Stimulated activated CD4-positive, alpha-beta T cell treated with anti-CD3 and anti-CD28 coated beads, Interleukin-15, amount 100 ng/mL, for 1 hour (primary cell): ENCODE measurements at regions not wholly inside any gene's neighbourhood (a gene's known extent, or its start where the extent isn't known, plus 50 kb on each side); places are given as distances from the start of the nearest gene placed in this dataset.
"Not testable (repeated sequence)": the region's sequence is repeated elsewhere in the genome, so short reads cannot be mapped to it uniquely, and the experiment has no call there.

Source experiments
- DNase-seq, 2 donors: peaks; one replicate each; pipeline ENCODE4 v3.0.0-alpha.2; 2020; ENCODE audit warnings: low read depth in 1 of 2, low spot score in 1 of 2

GRCh38 chr4:56148428-56148827 is 199.7 kb downstream of the CEP135 start:
- DNase-seq: no peak

GRCh38 chr4:56147371-56147770 is 198.6 kb downstream of the CEP135 start:
- DNase-seq: no peak

- no peak for DNase-seq
Observed at GRCh38 chr4:56146956-56147355, 198.2 kb downstream of the CEP135 start.

GRCh38 chr4:56142088-56142487 is 193.3 kb downstream of the CEP135 start:
- no peak for DNase-seq

GRCh38 chr4:56139241-56139827 is 190.6 kb downstream of the CEP135 start:
- no peak for DNase-seq

- not testable (repeated sequence) for DNase-seq
Observed at GRCh38 chr4:56134834-56135233, 186.1 kb downstream of the CEP135 start.

GRCh38 chr4:56134266-56134665 is 185.5 kb downstream of the CEP135 start:
- DNase-seq: no peak

GRCh38 chr4:56132835-56133234 is 184.1 kb downstream of the CEP135 start:
- no peak for DNase-seq

GRCh38 chr4:56132188-56132587 is 183.4 kb downstream of the CEP135 start:
- not testable (repeated sequence) for DNase-seq

GRCh38 chr4:56130606-56131155 is 181.9 kb downstream of the CEP135 start:
- no peak for DNase-seq

GRCh38 chr4:56129431-56129861 is 180.7 kb downstream of the CEP135 start:
- no peak for DNase-seq

GRCh38 chr4:56128213-56128612 is 179.5 kb downstream of the CEP135 start:
- DNase-seq: no peak

GRCh38 chr4:56127716-56128115 is 179.0 kb downstream of the CEP135 start:
- DNase-seq: no peak

GRCh38 chr4:56123547-56123946 is 174.8 kb downstream of the CEP135 start:
- DNase-seq: no peak

GRCh38 chr4:56123051-56123450 is 174.3 kb downstream of the CEP135 start:
- no peak for DNase-seq

GRCh38 chr4:56118845-56119244 is 170.1 kb downstream of the CEP135 start:
- no peak for DNase-seq

GRCh38 chr4:56118055-56118454 is 169.3 kb downstream of the CEP135 start:
- DNase-seq: no peak

- DNase-seq: no peak
Observed at GRCh38 chr4:56115898-56116297, 167.2 kb downstream of the CEP135 start.

- DNase-seq: no peak
Observed at GRCh38 chr4:56112377-56112776, 163.6 kb downstream of the CEP135 start.

- no peak for DNase-seq
Observed at GRCh38 chr4:56106180-56107147, 157.7 kb downstream of the CEP135 start.

- no peak for DNase-seq
Observed at GRCh38 chr4:56104188-56104587, 155.4 kb downstream of the CEP135 start.

- no peak for DNase-seq
Observed at GRCh38 chr4:56102601-56103000, 153.9 kb downstream of the CEP135 start.
